ENCODE measurements at regions not wholly inside any gene's neighbourhood (a gene's known extent, or its start where the extent isn't known, plus 50 kb on each side); places are given as distances from the start of the nearest gene placed in this dataset.

DNA sequence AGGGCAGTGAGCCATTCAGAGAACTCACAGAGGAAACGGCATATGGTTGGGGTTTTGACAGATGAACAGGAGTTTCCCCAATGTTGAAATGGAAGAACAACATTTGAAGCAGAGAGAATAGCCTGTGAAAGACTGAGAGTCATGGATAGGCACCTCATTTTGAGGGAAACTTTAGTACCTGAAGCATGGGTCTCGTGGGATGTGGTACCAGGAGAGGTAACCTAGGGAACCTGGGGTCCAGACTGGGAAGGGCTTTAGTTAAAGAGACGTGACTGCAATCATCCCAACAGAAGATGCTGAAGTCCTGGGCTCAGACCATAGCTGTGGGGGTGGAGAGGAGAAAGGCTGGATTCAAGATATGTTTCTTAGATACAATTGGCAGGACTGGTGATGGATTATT lies 137.8 kb upstream of the CCL2 start:
- TF ChIP-seq EP300 (IDR thresholded peaks at IDR 0.05) (no peak), POLR2A (IDR thresholded peaks at IDR 0.05) (no peak), POLR2AphosphoS5 (IDR thresholded peaks at IDR 0.05) (no peak)
- TF ChIP-seq, protein P1, sequence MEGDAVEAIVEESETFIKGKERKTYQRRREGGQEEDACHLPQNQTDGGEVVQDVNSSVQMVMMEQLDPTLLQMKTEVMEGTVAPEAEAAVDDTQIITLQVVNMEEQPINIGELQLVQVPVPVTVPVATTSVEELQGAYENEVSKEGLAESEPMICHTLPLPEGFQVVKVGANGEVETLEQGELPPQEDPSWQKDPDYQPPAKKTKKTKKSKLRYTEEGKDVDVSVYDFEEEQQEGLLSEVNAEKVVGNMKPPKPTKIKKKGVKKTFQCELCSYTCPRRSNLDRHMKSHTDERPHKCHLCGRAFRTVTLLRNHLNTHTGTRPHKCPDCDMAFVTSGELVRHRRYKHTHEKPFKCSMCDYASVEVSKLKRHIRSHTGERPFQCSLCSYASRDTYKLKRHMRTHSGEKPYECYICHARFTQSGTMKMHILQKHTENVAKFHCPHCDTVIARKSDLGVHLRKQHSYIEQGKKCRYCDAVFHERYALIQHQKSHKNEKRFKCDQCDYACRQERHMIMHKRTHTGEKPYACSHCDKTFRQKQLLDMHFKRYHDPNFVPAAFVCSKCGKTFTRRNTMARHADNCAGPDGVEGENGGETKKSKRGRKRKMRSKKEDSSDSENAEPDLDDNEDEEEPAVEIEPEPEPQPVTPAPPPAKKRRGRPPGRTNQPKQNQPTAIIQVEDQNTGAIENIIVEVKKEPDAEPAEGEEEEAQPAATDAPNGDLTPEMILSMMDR (IDR thresholded peaks at IDR 0.05) = no peak
- peaks cover 41% of the 10 kb centered on the region for H3K27me3 ChIP-seq
- H3K27ac ChIP-seq = no peak overlapping the region
- WGBS, 2 donors (ENCODE audit: low coverage in 1 of 2) = 29 to 51% methylated on average over 2 to 3 of the region's 3 CpGs
- no peak overlapping the region for H3K4me3 ChIP-seq
- no peaks in the 10 kb centered on the region for H3K36me3 ChIP-seq
- H3K9me3 ChIP-seq = no peaks in the 10 kb centered on the region
- no peaks in the 10 kb centered on the region for H3K4me1 ChIP-seq
- no peak for ATAC-seq

DNA sequence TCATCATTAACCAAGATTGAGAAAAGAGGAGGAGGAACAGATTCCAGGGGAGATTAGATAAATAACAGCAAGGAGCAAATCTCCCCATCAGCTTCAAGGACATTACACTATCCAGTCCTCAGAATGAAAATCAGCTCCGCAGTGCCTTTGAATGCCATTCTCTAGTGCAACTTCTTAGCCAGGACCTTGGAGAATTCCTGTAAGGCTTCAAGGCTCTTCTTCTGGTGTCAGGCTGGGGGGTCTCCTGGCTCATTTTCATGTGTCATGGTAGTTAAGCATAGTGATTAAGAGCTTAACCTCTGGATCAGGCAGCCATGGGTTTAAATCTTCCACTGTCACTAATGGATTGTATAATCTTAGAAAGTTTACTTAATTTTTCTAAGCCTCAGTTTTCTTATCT lies 137.3 kb upstream of the CCL2 start:
- Histone ChIP-seq H3K27ac (no peak overlapping the region), H3K4me3 (no peak overlapping the region), H3K36me3 (no peaks in the 10 kb centered on the region), H3K9me3 (no peaks in the 10 kb centered on the region), H3K4me1 (no peaks in the 10 kb centered on the region), H3K27me3 (peaks cover 41% of the 10 kb centered on the region)
- TF ChIP-seq POLR2A (IDR thresholded peaks at IDR 0.05) (no peak), EP300 (IDR thresholded peaks at IDR 0.05) (no peak), POLR2AphosphoS5 (IDR thresholded peaks at IDR 0.05) (no peak)
- TF ChIP-seq, protein P1 (IDR thresholded peaks at IDR 0.05) = no peak
- 14 to 83% methylated on average over 1 of the region's 1 CpG for WGBS, 2 donors (ENCODE audit: low coverage in 1 of 2)
- no peak for ATAC-seq

DNA sequence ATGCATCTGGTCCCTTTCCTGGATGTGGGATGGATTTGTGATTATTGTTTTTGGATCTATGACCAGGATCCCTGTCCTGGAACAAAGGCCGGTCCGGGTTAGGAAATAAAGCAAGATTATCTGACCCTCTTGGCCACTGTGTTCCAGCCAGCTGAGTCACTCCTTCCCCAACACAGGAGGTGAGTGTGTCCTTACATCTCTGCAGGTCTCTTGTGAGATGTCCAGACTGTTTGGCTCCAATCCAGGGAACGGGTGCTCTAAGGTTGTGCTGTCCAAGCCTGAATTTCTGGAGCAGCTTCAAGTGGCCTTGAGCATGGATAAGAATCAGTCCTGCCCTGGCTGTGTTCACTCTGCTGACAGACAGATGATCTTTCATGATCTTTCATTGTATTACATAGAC lies 136.5 kb upstream of the CCL2 start:
- no peaks in the 10 kb centered on the region for H3K36me3 ChIP-seq
- no peaks in the 10 kb centered on the region for H3K4me1 ChIP-seq
- 55 to 61% methylated on average over 3 of the region's 3 CpGs for WGBS, 2 donors (ENCODE audit: low coverage in 1 of 2)
- peaks cover 43% of the 10 kb centered on the region for H3K27me3 ChIP-seq
- TF ChIP-seq, protein P1 (IDR thresholded peaks at IDR 0.05) = no peak
- no peak for TF ChIP-seq POLR2A (IDR thresholded peaks at IDR 0.05)
- no peak for TF ChIP-seq POLR2AphosphoS5 (IDR thresholded peaks at IDR 0.05)
- no peak for TF ChIP-seq EP300 (IDR thresholded peaks at IDR 0.05)
- no peak overlapping the region for H3K27ac ChIP-seq
- ATAC-seq = no peak
- no peaks in the 10 kb centered on the region for H3K9me3 ChIP-seq
- H3K4me3 ChIP-seq = no peak overlapping the region

DNA sequence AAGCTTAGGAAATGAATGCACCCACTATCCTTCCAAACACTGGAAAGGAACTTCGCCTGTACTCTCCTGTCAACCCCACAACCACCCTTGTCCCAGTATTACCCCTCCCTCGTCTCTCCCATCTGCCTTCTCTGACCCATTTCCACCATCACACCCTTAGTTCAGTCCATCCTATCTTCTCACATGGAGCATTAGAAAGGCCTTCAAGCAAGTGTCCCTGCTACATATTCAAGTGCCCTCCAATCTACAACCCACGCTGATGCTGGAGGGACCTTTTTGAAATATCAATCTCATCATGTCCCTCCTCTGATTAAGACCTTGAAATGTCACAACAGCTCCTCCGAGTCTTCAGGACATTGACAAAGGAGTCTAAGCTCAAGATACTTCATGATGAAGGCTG lies 133.8 kb upstream of the CCL2 start:
- H3K9me3 ChIP-seq = no peaks in the 10 kb centered on the region
- no peak overlapping the region for H3K27ac ChIP-seq
- TF ChIP-seq, protein P1 (IDR thresholded peaks at IDR 0.05) = no peak
- TF ChIP-seq EP300 (IDR thresholded peaks at IDR 0.05) (no peak), POLR2AphosphoS5 (IDR thresholded peaks at IDR 0.05) (no peak)
- H3K27me3 ChIP-seq = peaks cover 53% of the 10 kb centered on the region
- H3K4me1 ChIP-seq = no peaks in the 10 kb centered on the region
- no peak overlapping the region for H3K4me3 ChIP-seq
- no peaks in the 10 kb centered on the region for H3K36me3 ChIP-seq
- no peak for ATAC-seq
- WGBS, 2 donors (ENCODE audit: low coverage in 1 of 2) = 52 to 84% methylated on average over 4 of the region's 4 CpGs

DNA sequence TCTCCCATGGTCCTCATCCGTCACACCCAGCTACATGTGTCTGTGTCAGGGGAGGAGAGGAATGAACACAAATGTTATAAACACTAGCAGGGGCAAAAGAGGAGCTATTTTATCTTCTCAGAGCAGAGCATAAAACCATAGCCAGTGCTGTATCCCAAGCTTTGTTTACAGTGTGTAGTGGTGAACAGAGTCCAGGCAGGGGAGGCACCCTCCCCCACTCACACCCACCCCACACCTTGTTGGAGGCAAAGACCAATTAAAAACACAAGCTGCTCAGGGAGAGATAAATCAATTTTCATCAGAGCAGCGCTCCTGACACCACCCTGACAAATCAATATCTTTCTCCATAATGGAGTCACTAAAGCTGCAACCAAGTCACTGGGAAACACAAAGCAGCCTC lies 132.6 kb upstream of the CCL2 start:
- Histone ChIP-seq H3K9me3 (no peaks in the 10 kb centered on the region), H3K27me3 (peaks cover 60% of the 10 kb centered on the region), H3K4me3 (no peak overlapping the region), H3K27ac (no peak overlapping the region), H3K4me1 (no peaks in the 10 kb centered on the region), H3K36me3 (no peaks in the 10 kb centered on the region)
- 71% methylated on average over 1 of the region's 2 CpGs; no CpG with 5 or more reads in 1 of the 2 donors for WGBS, 2 donors (ENCODE audit: low coverage in 1 of 2)
- ATAC-seq = no peak
- TF ChIP-seq POLR2AphosphoS5 (IDR thresholded peaks at IDR 0.05) (no peak), POLR2A (IDR thresholded peaks at IDR 0.05) (no peak), EP300 (IDR thresholded peaks at IDR 0.05) (no peak)
- TF ChIP-seq, protein P1 (IDR thresholded peaks at IDR 0.05) = no peak

Data from gastroesophageal sphincter (tissue), 4 donors.